OCI-LY3 (cell line): ENCODE measurements at regions not wholly inside any gene's neighbourhood (a gene's known extent, or its start where the extent isn't known, plus 50 kb on each side); places are given as distances from the start of the nearest gene placed in this dataset.

ENCODE experiments used
- H2AFZ ChIP-seq: fragments of 200-600, 300-600 bp; shearing (Covaris generic); 2 replicates; pipeline ENCODE4 v1.6.0; 2014; ENCODE audit warnings: antibody characterized with exemption, low read depth, low read length
- H3K27ac ChIP-seq: fragments of 200-600, 300-600 bp; sonication (generic); 2 replicates; pipeline ENCODE4 v1.5.1; 2014; ENCODE audit warnings: mild to moderate bottlenecking, low read length, moderate library complexity, mixed read lengths
- H3K27me3 ChIP-seq: fragments of 200-600, 300-600 bp; sonication (generic); 2 replicates; pipeline ENCODE4 v1.6.1; 2014; ENCODE audit warnings: low read depth, low read length, mixed read lengths
- H3K36me3 ChIP-seq: fragments of 200-600, 300-600 bp; sonication (generic); replicated peaks from 2 replicates; pipeline ENCODE3; 2014; ENCODE audit warnings: low read depth, low read length, mixed read lengths
- H3K4me1 ChIP-seq: fragments of 300-600, 200-600 bp; sonication (generic); 2 replicates; pipeline ENCODE4 v1.6.1; 2014; ENCODE audit warnings: low read length, mixed read lengths
- H3K4me2 ChIP-seq: fragments of 200-600, 300-600 bp; sonication (generic); 2 replicates; pipeline ENCODE4 v1.6.1; 2014; ENCODE audit warnings: low read length, mixed read lengths
- H3K4me3 ChIP-seq: fragments of 300-600, 200-600 bp; sonication (generic); 2 replicates; pipeline ENCODE4 v1.5.1; 2014; ENCODE audit warnings: antibody characterized with exemption, mild to moderate bottlenecking, low read length, moderate library complexity
- H3K79me2 ChIP-seq: fragments of 300-600, 200-600 bp; shearing (Covaris generic); 2 replicates; pipeline ENCODE4 v1.6.1; 2014; ENCODE audit warnings: mild to moderate bottlenecking, low read length, mixed read lengths
- H3K9ac ChIP-seq: fragments of 300-600, 200-600 bp; shearing (Covaris generic); 2 replicates; pipeline ENCODE4 v1.6.0; 2014; ENCODE audit warnings: mild to moderate bottlenecking, low read length, moderate library complexity
- H3K9me3 ChIP-seq: fragments of 200-600, 300-600 bp; shearing (Covaris generic); 2 replicates; pipeline ENCODE4 v1.6.1; 2014; ENCODE audit warnings: low read length, mixed read lengths; ENCODE audit not compliant: insufficient read depth
- H4K20me1 ChIP-seq: fragments of 200-600, 300-600 bp; sonication (generic); 2 replicates; pipeline ENCODE4 v1.6.1; 2016; ENCODE audit warnings: low read length, mixed read lengths; ENCODE audit not compliant: insufficient read depth
- CTCF ChIP-seq: fragments of 200-600, 300-600 bp; sonication (generic); IDR thresholded peaks from 2 replicates; pipeline ENCODE4 v1.5.1; 2014; ENCODE audit warnings: antibody characterized with exemption, low read length, low read depth
- EZH2phosphoT487 ChIP-seq: fragments of 200-600 bp; shearing (Covaris generic); IDR thresholded peaks from 2 replicates; pipeline ENCODE4 v1.6.1; 2018; ENCODE audit warnings: antibody characterized with exemption, mixed run types, low read depth

- H3K4me3 ChIP-seq: no peak overlapping the region
- no peak overlapping the region for H3K27ac ChIP-seq
Observed at GRCh38 chr5:58245476-58245840, 214.4 kb downstream of the PLK2 start.

GRCh38 chr5:58244819-58245475 is 214.9 kb downstream of the PLK2 start:
- Histone ChIP-seq H3K4me1 (0 out of 2 replicates have a peak, but pooled peaks cover 3% of the 10 kb centered on the region), H3K27ac (no peak overlapping the region), H3K27me3 (no peaks in the 10 kb centered on the region), H3K9ac (no peak overlapping the region), H2AFZ (no peak overlapping the region), H3K9me3 (no peaks in the 10 kb centered on the region), H3K4me2 (no peak overlapping the region), H4K20me1 (no peaks in the 10 kb centered on the region), H3K79me2 (no peaks in the 10 kb centered on the region), H3K36me3 (no peaks in the 10 kb centered on the region), H3K4me3 (no peak overlapping the region)
- TF ChIP-seq EZH2phosphoT487 (no peak), CTCF (no peak)

More at GRCh38 chr5:58245476-58245840, 214.4 kb downstream of the PLK2 start:
- H4K20me1 ChIP-seq: no peaks in the 10 kb centered on the region
- H3K27me3 ChIP-seq: no peaks in the 10 kb centered on the region
- no peaks in the 10 kb centered on the region for H3K79me2 ChIP-seq
- no peak for TF ChIP-seq CTCF
- TF ChIP-seq EZH2phosphoT487: no peak
- no peak overlapping the region for H2AFZ ChIP-seq
- H3K4me1 ChIP-seq: no peaks in the 10 kb centered on the region
- H3K4me2 ChIP-seq: no peak overlapping the region
- no peaks in the 10 kb centered on the region for H3K9me3 ChIP-seq
- no peak overlapping the region for H3K9ac ChIP-seq
- H3K36me3 ChIP-seq: no peaks in the 10 kb centered on the region

- Histone ChIP-seq H3K4me3 (no peak overlapping the region), H4K20me1 (no peaks in the 10 kb centered on the region), H3K79me2 (no peaks in the 10 kb centered on the region), H3K9ac (no peak overlapping the region), H3K36me3 (no peaks in the 10 kb centered on the region), H3K27ac (no peak overlapping the region), H2AFZ (no peak overlapping the region), H3K4me1 (peaks cover 15% of the 10 kb centered on the region; the same call in 1 of the 2 replicates), H3K9me3 (no peaks in the 10 kb centered on the region), H3K27me3 (no peaks in the 10 kb centered on the region), H3K4me2 (no peak overlapping the region)
- TF ChIP-seq CTCF: no peak
- no peak for TF ChIP-seq EZH2phosphoT487
Observed at GRCh38 chr5:58241389-58241788, 218.5 kb downstream of the PLK2 start.

- no peak for TF ChIP-seq EZH2phosphoT487
- no peak for TF ChIP-seq CTCF
- no peak overlapping the region for H2AFZ ChIP-seq
- no peak overlapping the region for H3K4me3 ChIP-seq
- peaks cover 15% of the 10 kb centered on the region; the same call in 1 of the 2 replicates for H3K4me1 ChIP-seq
- no peak overlapping the region for H3K27ac ChIP-seq
- no peaks in the 10 kb centered on the region for H4K20me1 ChIP-seq
- no peaks in the 10 kb centered on the region for H3K27me3 ChIP-seq
- no peak overlapping the region for H3K4me2 ChIP-seq
- H3K9me3 ChIP-seq: no peaks in the 10 kb centered on the region
- no peaks in the 10 kb centered on the region for H3K79me2 ChIP-seq
- H3K9ac ChIP-seq: no peak overlapping the region
- H3K36me3 ChIP-seq: no peaks in the 10 kb centered on the region
Observed at GRCh38 chr5:58240322-58240721, 219.6 kb downstream of the PLK2 start.
